ENCODE measurements at regions not wholly inside any gene's neighbourhood (a gene's known extent, or its start where the extent isn't known, plus 50 kb on each side); places are given as distances from the start of the nearest gene placed in this dataset.

GRCh38 chr16:17801068-17801467 is 330.3 kb upstream of the XYLT1 start:
- no peak for DNase-seq

GRCh38 chr16:17798716-17799115 is 328.0 kb upstream of the XYLT1 start:
- DNase-seq: peak; percentile 43

DNA sequence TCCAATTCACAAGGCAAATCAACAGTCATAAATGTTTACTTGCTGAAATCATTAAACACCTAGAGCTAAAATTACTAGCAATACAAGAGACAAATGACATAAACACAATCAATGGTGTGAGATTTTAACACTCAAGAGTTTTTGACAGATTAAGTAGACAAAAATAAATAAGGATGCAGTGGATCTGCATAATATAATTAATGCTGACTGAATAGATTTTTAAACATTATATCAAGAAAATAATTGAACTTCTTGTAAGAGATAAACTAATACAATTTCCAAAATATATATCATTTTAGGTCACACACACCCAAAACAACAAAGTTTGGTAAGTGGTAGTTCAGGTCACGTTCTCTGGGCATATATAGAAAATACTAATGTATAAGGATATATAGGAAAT is 322.6 kb upstream of the XYLT1 start:
- no peak for DNase-seq

DNA sequence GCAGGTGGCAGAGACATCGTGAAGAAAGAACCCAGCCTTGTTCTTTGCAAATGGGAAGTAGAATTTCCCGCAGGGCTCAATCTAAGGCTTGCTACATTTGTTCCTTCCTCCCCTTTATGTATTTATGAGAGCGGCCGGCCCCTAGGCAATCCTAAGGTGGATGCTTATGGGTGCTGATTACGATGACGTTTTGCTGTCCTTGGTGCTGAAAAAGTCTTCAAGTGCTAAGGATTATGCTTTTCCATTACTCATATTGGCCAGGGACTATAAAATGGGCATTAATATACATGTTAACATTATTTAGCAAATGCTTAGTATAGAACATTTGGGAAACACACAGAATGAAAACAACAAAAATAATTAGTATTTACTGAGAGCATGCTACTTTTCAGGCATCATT is 313.3 kb upstream of the XYLT1 start:
- no peak for DNase-seq

- no peak for DNase-seq
Observed at GRCh38 chr16:17780181-17780580, 309.4 kb upstream of the XYLT1 start.

DNA sequence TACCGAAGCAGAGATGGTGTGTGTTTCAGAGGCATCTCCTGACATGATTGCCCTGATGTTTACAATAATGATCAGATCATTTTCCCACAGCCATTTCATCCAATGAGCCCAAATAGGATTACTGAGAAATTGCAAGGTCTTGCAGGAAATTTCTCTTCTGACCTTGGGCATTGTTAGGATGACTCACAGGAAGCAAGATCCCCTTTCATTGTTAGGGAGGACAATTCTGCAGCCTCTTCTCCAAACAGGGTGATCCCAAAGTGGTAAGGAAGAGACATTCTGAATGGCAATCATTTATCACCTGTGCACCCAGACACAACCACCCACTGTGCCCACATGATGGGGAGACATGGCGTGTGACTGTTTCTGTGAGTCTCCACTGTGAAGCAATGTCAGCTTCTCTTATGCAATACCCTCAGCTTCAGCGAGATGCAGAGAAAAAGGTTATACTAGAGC is 306.7 kb upstream of the XYLT1 start:
- DNase-seq: no peak

- DNase-seq: no peak
Observed at GRCh38 chr16:17776888-17777287, 306.1 kb upstream of the XYLT1 start.

GRCh38 chr16:17776465-17776864 is 305.7 kb upstream of the XYLT1 start:
- DNase-seq: no peak

GRCh38 chr16:17775061-17775460 is 304.3 kb upstream of the XYLT1 start:
- DNase-seq: no peak

GRCh38 chr16:17773698-17774101 is 302.9 kb upstream of the XYLT1 start:
- DNase-seq: no peak

DNA sequence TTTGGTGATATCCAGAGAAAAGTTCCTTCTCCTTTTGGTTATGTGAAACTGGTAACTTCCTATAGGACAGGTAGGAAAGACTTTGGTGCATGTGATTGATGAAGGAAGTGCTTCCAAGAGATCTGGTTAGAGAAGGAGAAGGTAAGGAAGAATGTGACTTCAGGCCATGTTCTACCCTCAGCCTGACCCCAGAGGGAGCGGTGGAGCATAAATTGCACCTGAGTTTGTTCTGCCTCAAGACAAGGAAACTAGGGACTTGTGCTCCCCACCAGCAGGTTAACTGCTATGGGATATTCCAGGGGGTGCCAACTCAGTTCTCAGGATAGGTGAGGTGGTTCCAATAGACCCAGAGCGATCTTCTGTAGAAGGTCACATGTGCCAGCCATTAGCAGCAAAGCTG is 299.3 kb upstream of the XYLT1 start:
- DNase-seq: no peak

- no peak for DNase-seq
Observed at GRCh38 chr16:17769065-17769464, 298.3 kb upstream of the XYLT1 start.

DNA sequence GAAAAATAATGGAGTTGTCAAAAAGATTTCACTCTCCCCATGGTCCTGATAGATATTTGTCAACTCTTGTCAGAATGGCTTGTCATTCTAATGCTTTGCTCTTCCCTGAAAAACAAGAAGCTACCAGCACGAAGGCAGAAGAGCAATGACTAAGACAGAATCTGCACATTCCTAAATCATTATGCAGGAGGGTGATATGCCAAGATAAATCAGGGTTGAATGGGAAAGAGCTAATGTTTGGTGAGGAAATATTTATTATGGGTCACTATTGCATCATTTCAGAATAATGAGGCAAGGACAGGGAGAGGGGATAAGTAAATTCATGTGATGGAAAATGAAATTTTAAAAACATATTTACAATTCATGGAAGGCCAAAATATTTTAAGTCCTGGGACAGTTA is 297.5 kb upstream of the XYLT1 start:
- DNase-seq: no peak

GRCh38 chr16:17766012-17766411 is 295.3 kb upstream of the XYLT1 start:
- no peak for DNase-seq

DNA sequence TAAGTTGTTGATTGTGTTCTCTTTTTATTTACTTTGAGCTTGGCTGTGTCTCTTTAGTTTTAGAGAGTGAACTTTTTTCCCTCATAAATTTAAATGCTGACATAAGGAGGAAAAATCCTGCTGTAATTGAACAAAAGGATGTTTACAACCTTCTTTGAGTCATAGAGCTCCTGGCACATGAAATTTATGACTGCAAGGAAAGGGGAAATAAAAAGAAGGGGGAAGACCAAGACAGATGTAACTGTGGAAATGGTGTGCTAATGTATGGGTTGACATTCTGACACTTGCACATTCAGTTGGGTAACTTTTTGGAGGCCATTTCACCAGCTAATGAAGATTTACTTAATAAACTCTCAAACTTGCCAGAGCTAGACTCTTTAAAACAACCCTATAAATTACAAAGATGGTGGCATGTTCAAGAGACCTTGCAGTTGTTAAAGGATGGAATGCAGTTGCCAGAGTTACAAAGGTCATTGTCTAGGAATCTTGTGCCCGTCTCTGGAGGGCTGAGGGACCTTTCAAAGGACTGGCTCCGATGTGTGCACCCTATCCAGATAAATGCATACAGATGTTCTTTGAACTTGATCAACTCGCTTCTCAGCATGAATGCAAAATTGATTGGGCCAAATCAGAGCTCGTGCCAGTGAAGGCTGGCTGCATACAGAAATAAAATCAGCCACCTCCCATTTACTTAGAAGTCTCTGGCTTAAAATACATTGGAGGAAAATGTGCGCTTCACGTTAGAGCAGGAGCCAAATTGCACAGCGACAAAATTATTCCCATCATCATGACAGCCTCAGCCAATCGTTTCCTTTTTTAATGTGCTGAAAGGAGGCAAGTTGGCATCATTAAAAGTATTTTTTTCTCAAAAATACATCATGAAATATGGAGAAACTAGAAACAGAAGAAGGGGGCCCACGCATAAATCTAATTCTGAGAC is 289.0 kb upstream of the XYLT1 start:
- DNase-seq: no peak

DNA sequence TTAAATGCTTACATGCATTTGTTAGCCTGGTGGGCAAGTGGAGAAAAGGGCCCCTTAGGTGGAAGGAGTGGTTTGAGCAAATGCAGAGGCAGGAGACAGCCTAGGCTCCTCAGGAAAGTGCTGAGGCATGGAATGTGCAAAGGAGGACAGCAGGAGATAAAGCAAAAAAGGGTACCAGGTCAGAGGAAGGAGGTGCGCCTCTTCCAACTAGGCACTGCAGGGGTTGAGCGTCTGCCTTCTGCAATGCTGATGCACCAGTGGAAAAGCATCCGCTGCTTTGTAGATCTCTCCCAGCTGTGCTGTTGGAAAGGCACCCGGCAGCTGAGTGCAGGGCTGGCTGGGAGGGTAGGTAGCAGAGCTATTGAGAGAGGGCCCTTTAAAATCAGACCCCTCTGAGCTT is 287.0 kb upstream of the XYLT1 start:
- no peak for DNase-seq

DNA sequence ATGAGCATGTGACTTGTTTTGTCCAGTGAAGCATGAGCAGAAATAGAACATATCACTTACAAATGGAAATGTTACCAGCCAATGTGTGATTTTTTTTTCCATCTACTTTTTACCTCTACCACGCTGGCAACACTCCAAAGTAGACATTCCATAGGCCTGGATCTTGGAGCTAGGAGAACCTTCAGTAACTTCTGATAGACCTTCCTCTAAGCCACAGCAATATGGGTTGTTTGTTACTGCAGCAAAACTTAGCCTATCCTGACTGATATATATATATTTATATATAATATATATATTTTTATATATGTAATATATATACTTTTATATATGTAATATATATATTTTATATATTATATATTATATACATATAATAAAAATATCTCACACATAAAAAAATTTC is 284.4 kb upstream of the XYLT1 start:
- DNase-seq: no peak

DNA sequence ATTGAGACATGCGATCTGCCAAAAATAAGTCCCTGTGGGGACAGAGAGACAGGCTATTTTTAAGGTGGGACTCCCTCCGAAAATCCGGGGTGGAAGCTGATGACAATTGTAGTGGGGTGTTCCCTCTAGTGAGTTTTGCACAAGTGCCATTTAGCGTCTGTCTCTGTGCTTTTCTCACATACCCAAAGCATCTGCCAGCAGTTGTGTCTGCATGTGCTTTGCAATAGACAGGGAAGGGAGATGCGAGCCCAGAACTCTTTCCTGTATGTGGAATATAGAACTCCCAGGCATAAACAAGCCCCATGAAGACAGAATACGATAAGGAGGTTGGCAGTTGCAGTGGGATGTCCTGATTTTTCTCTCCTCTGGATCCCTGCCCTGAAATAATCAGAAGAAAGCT is 282.7 kb upstream of the XYLT1 start:
- peak; percentile 4 for DNase-seq

GRCh38 chr16:17749706-17750105 is 278.9 kb upstream of the XYLT1 start:
- no peak for DNase-seq

DNA sequence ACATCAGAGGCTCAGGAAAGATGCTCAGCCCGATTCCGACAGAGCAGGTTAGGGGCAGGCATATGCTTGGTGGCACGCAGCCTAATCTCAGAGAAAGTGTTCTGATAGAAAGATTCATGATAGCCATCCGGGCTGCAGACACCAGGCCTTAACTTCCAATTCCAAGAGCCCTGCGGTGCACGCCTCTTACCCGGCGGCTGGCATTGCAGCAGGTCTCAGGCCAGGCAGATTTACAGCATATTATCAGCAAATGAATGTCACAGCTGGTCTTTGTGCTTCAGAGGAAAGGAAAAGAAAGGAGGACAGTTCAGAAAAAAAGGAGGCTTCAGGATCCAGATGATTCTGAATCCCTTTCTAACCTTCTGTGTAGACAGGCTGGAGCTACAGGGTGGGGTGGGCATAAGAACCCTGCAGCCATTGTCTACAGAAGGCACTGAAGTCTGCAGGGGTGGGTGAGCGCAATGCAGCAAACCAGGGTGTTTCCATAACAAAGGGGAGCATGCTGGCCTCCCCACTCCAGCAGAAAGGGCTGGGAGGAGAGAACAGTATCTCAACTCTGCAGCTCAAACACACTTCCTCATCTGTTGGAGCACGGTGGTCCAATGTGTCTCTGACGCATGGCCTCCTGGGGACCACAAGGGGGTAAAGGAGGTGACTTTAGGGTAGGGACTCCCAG is 277.4 kb upstream of the XYLT1 start:
- no peak for DNase-seq

DNA sequence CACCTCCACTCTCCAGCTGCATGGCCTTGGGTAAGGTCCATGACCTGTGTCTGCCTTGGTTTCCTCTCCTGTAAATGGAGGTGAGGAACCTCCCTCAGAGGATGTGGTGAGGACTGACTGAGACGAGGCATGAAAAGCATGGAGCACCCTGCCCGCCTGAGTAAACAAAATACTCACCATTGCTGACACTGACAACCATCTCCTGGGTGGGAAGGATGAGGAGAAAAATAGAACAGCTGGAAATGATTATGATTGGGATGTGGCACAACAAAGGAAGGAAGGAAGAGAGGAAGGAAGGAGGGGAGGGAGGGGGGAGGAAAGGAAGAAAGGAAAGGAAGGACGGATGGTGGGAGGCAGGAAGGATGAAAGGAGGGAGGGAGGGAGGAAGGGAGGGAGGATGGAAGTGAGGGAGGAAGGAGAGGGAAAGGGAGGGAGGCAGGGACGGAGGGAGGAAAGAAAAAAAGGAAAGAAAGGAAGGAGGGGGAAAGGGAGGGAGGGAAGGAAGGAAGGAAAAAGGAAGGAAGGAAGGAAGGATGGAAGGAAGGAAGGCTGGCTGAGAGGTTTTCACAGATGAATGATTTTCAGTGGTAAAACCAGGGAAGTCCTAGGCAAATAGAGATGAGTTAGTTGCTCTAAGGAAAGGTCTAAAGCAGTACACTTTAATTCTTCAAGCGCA is 276.5 kb upstream of the XYLT1 start:
- DNase-seq: no peak

GRCh38 chr16:17744921-17745572 is 274.3 kb upstream of the XYLT1 start:
- DNase-seq: no peak

DNA sequence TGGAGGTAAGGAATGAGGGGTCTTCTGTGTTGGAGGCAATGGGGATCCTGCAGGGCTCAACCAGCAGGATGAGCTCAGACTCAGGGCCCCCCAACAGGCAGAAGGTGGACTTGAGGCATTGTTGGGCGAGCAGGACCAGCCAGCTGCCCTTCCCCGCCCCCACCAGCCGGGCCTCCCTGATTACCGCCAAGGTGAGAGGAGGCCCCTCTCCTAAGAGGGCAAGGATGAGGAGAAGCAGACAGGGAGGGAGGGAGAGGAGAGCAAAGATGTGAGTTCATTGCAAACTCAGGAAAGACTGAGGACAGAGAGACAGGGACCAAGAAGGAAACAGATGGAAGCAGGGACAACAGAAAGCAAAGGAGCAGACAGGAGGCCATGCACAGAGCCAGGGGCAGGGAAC is 272.8 kb upstream of the XYLT1 start:
- DNase-seq: no peak

Data from occipital lobe (tissue), 1 donor.